ENCODE measurements at regions not wholly inside any gene's neighbourhood (a gene's known extent, or its start where the extent isn't known, plus 50 kb on each side); places are given as distances from the start of the nearest gene placed in this dataset.

DNA sequence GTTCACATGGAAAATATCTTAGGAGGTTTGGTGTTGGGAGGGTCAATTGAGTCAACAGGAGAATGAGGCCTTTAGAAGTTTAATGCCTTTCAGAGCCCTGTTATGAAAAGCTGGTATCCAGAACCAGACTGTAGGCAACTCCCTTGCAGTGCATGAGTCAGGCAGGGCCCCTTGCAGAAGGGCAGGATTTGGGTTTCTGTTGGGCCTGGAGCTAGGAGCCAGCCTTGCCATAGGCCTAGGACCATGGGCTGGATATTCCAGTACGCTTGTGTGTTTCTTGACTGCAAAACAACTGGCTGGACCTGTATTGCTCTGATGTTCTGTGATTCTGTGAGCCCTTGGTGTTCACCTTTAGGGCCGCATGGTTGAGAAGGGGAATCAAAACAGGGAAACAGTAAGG, 121.8 kb upstream of the ADRA1D start:
- TF ChIP-seq POLR2AphosphoS5 (IDR thresholded peaks at IDR 0.05; ENCODE audit: borderline replicate concordance, low read depth, low read length) (no peak), EZH2 (IDR thresholded peaks at IDR 0.05) (no peak)
